Hepatocyte (in vitro differentiated cells): ENCODE measurements at regions not wholly inside any gene's neighbourhood (a gene's known extent, or its start where the extent isn't known, plus 50 kb on each side); places are given as distances from the start of the nearest gene placed in this dataset.

Experiments
- DNase-seq: peaks from one replicate; pipeline ENCODE4 v3.0.0-alpha.2; 2016; ENCODE audit warnings: low spot score
- H2AFZ ChIP-seq: fragments of 200-600 bp; sonication (generic); 2 replicates; pipeline ENCODE4 v1.6.0; 2016; ENCODE audit warnings: antibody characterized with exemption, mild to moderate bottlenecking
- H3K27ac ChIP-seq: fragments of 200-600 bp; sonication (generic); 2 replicates; pipeline ENCODE4 v1.5.1; 2016; ENCODE audit warnings: mild to moderate bottlenecking
- H3K27me3 ChIP-seq: fragments of 200-600 bp; sonication (generic); 2 replicates; pipeline ENCODE4 v1.6.1; 2016
- H3K36me3 ChIP-seq: fragments of 200-600 bp; sonication (generic); replicated peaks from 2 replicates; pipeline ENCODE4 v1.5.1; 2016; ENCODE audit warnings: low read depth; ENCODE audit not compliant: insufficient read depth
- H3K4me1 ChIP-seq: fragments of 200-600 bp; sonication (generic); 2 replicates; pipeline ENCODE4 v1.5.1; 2016; ENCODE audit warnings: mild to moderate bottlenecking, moderate library complexity; ENCODE audit not compliant: insufficient read depth
- H3K4me2 ChIP-seq: fragments of 200-600 bp; sonication (generic); 2 replicates; pipeline ENCODE4 v1.6.0; 2016
- H3K4me3 ChIP-seq: fragments of 200-600 bp; sonication (generic); 2 replicates; pipeline ENCODE4 v1.5.1; 2016; ENCODE audit warnings: mild to moderate bottlenecking
- H3K79me2 ChIP-seq: fragments of 200-600 bp; sonication (generic); 2 replicates; pipeline ENCODE4 v1.6.0; 2017; ENCODE audit warnings: mild to moderate bottlenecking
- H3K9me2 ChIP-seq: fragments of 200-600 bp; sonication (generic); replicated peaks from 2 replicates; pipeline ENCODE4 v1.6.0; 2017; ENCODE audit warnings: mild to moderate bottlenecking; ENCODE audit not compliant: insufficient read depth
- H3K9me3 ChIP-seq: fragments of 200-600 bp; sonication (generic); 2 replicates; pipeline ENCODE4 v1.5.1; 2016; ENCODE audit warnings: low read depth, mild to moderate bottlenecking
- H4K20me1 ChIP-seq: fragments of 200-600 bp; sonication (generic); 2 replicates; pipeline ENCODE4 v1.6.0; 2016; ENCODE audit warnings: mild to moderate bottlenecking; ENCODE audit not compliant: insufficient read depth, poor library complexity, severe bottlenecking
- CTCF ChIP-seq: fragments of 200-600 bp; sonication (generic); IDR thresholded peaks from 2 replicates; pipeline ENCODE4 v1.5.1; 2016; ENCODE audit warnings: antibody characterized with exemption, mild to moderate bottlenecking; ENCODE audit not compliant: poor library complexity
- EZH2 ChIP-seq: fragments of 200-600 bp; sonication (generic); IDR thresholded peaks from 2 replicates; pipeline ENCODE4 v1.6.1; 2016; ENCODE audit warnings: antibody characterized with exemption, mild to moderate bottlenecking, borderline replicate concordance
- EZH2phosphoT487 ChIP-seq: fragments of 200-600 bp; sonication (generic); IDR thresholded peaks from one replicate; pipeline ENCODE4 v1.6.1; 2018; ENCODE audit warnings: antibody characterized with exemption, mild to moderate bottlenecking, low read depth, moderate library complexity; ENCODE audit not compliant: unreplicated experiment, severe bottlenecking
- WGBS: methylation state at CpG from one replicate; pipeline ENCODE4 v1.1.6; 2016; ENCODE audit warnings: low lambda C conversion rate; ENCODE audit errors: missing lambda C conversion rate; 5-methylcytosine and 5-hydroxymethylcytosine counted together

DNA sequence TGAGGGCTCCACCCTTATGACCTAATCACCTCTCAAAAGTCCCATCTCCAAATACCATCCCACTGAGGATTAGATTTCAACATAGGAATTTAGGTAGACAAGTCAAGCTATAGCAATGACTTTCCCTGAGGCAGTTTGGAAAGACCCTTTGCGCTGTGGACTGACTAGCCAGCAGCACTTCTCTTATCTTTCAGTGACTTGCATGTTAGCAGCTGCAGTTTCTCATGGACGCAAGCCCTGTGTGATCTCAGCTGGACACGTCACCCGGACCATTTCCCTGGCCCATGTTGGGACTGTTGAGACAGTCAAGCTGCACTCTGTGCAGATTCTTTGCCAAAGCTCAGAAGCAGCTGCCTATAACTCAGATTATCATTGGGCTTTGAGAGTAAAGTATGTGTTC is 408.1 kb upstream of the USP24 start:
- Histone ChIP-seq H2AFZ (no peak overlapping the region), H3K36me3 (no peaks in the 10 kb centered on the region), H3K4me2 (no peak overlapping the region), H3K27ac (peak overlapping the region; percentile 31), H3K9me2 (no peaks in the 10 kb centered on the region), H3K4me3 (no peak overlapping the region), H4K20me1 (no peaks in the 10 kb centered on the region), H3K27me3 (no peaks in the 10 kb centered on the region), H3K4me1 (peaks cover 2% of the 10 kb centered on the region), H3K9me3 (no peaks in the 10 kb centered on the region), H3K79me2 (no peaks in the 10 kb centered on the region)
- TF ChIP-seq CTCF: no peak
- no peak for TF ChIP-seq EZH2phosphoT487
- TF ChIP-seq EZH2: no peak
- DNase-seq: peak; percentile 8
- WGBS: 62% methylated on average over 4 of the region's 4 CpGs

DNA sequence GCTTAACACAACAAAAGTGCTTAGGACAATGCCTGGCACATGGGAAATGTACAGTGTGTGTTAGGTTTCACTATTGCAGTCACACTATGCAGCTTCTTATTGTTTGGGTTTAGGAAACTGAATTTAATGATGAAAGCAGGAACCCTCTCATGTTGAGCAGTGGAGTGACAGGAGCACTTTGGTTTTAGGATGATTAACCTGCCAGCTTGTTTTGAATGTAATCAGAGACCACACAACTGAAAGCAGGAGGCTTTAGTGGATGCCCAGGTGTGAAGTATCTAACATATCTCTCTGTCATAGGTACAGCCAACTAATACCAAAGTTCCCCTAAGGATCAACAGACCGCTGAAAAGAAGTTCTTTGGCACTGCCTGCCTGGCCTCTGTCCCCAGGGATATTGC is 406.9 kb upstream of the USP24 start:
- WGBS: 94% methylated on average over 1 of the region's 1 CpG
- DNase-seq: no peak
- H3K27ac ChIP-seq: no peak overlapping the region
- no peaks in the 10 kb centered on the region for H3K9me2 ChIP-seq
- H3K4me2 ChIP-seq: no peak overlapping the region
- H3K4me3 ChIP-seq: no peak overlapping the region
- no peak overlapping the region for H2AFZ ChIP-seq
- no peaks in the 10 kb centered on the region for H3K27me3 ChIP-seq
- H3K4me1 ChIP-seq: peaks cover 2% of the 10 kb centered on the region
- TF ChIP-seq CTCF (no peak), EZH2 (no peak), EZH2phosphoT487 (no peak)
- no peaks in the 10 kb centered on the region for H3K36me3 ChIP-seq
- H4K20me1 ChIP-seq: no peaks in the 10 kb centered on the region
- no peaks in the 10 kb centered on the region for H3K9me3 ChIP-seq
- H3K79me2 ChIP-seq: no peaks in the 10 kb centered on the region

DNA sequence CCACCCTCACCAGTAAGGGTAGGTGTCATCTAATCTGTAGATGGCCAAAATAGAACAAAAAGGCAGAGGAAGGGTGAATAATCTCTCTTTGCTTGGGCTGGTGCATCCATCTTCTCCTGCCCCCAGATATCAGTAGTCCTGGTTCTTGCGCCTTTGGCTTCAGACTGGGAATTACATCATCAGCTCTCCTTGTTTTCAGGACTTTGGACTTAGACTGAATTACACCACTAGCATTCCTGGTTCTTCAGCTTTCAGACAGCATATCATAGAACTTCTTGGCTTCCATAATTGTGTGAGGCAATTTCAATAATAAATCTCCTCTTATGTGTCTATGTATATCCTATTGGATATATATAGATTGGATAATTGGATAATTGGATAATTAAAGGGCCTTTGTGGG is 403.0 kb upstream of the USP24 start:
- 80% methylated on average over 1 of the region's 1 CpG for WGBS
- no peak for TF ChIP-seq EZH2
- TF ChIP-seq CTCF: no peak
- TF ChIP-seq EZH2phosphoT487: no peak
- Histone ChIP-seq H3K4me1 (peaks cover 2% of the 10 kb centered on the region), H4K20me1 (no peaks in the 10 kb centered on the region), H2AFZ (no peak overlapping the region), H3K9me3 (no peaks in the 10 kb centered on the region), H3K27me3 (no peaks in the 10 kb centered on the region), H3K4me3 (no peak overlapping the region), H3K27ac (no peak overlapping the region), H3K4me2 (no peak overlapping the region), H3K79me2 (no peaks in the 10 kb centered on the region), H3K9me2 (no peaks in the 10 kb centered on the region), H3K36me3 (no peaks in the 10 kb centered on the region)
- peak; percentile 32 for DNase-seq
